HG02798 (cell line): ENCODE measurements at regions not wholly inside any gene's neighbourhood (a gene's known extent, or its start where the extent isn't known, plus 50 kb on each side); places are given as distances from the start of the nearest gene placed in this dataset.

Experiments used
- ATAC-seq: cut with Tn5 transposase; IDR thresholded peaks from one replicate; pipeline ENCODE4 v1.9.1; 2021; ENCODE audit warnings: mild to moderate bottlenecking; ENCODE audit not compliant: unreplicated experiment, poor library complexity

GRCh38 chr2:82728090-82728489, 1731.0 kb downstream of the SUCLG1 start:
- no peak for ATAC-seq

GRCh38 chr2:82708681-82709080, 1750.4 kb downstream of the SUCLG1 start:
- ATAC-seq: no peak

GRCh38 chr2:82697231-82697630, 1761.8 kb downstream of the SUCLG1 start:
- ATAC-seq: no peak

GRCh38 chr2:82694431-82694830, 1764.6 kb downstream of the SUCLG1 start:
- no peak for ATAC-seq

- no peak for ATAC-seq
Measured at GRCh38 chr2:82690757-82691411, 1768.2 kb downstream of the SUCLG1 start.

GRCh38 chr2:82675186-82675585, 1783.9 kb downstream of the SUCLG1 start:
- ATAC-seq: no peak

GRCh38 chr2:82674652-82675051, 1784.4 kb downstream of the SUCLG1 start:
- ATAC-seq: no peak

- ATAC-seq: no peak
Measured at GRCh38 chr2:82667491-82667890, 1791.6 kb downstream of the SUCLG1 start.

GRCh38 chr2:82665691-82666090, 1793.4 kb downstream of the SUCLG1 start:
- no peak for ATAC-seq

GRCh38 chr2:82657106-82657505, 1802.0 kb downstream of the SUCLG1 start:
- ATAC-seq: no peak

GRCh38 chr2:82656420-82656819, 1802.7 kb downstream of the SUCLG1 start:
- no peak for ATAC-seq

GRCh38 chr2:82652117-82652516, 1807.0 kb downstream of the SUCLG1 start:
- no peak for ATAC-seq

GRCh38 chr2:82650038-82650437, 1809.0 kb downstream of the SUCLG1 start:
- no peak for ATAC-seq

GRCh38 chr2:82641598-82642180, 1817.4 kb downstream of the SUCLG1 start:
- no peak for ATAC-seq

GRCh38 chr2:82636402-82637020, 1822.6 kb downstream of the SUCLG1 start:
- no peak for ATAC-seq

GRCh38 chr2:82599021-82599420, 1860.1 kb downstream of the SUCLG1 start:
- no peak for ATAC-seq

- no peak for ATAC-seq
Measured at GRCh38 chr2:82596581-82596980, 1862.5 kb downstream of the SUCLG1 start.

GRCh38 chr2:82591718-82592117, 1867.4 kb downstream of the SUCLG1 start:
- no peak for ATAC-seq

GRCh38 chr2:82576656-82577055, 1882.4 kb downstream of the SUCLG1 start:
- no peak for ATAC-seq

GRCh38 chr2:82539280-82539621, 1919.8 kb downstream of the SUCLG1 start:
- ATAC-seq: no peak

- ATAC-seq: no peak
Measured at GRCh38 chr2:82538590-82539279, 1920.3 kb downstream of the SUCLG1 start.
